ENCODE measurements at regions not wholly inside any gene's neighbourhood (a gene's known extent, or its start where the extent isn't known, plus 50 kb on each side); places are given as distances from the start of the nearest gene placed in this dataset.

GRCh38 chr2:3000125-3000524 is 377.5 kb downstream of the EIPR1 start:
- WGBS, 2 experiments (ENCODE audit: insufficient coverage in 1 of 2, insufficient read length in 1 of 2): 92 to 94% methylated on average over 7 to 8 of the region's 8 CpGs
- Histone ChIP-seq H3K4me1 (ENCODE audit: control insufficient read depth, insufficient read depth, low read length) (no peaks in the 10 kb centered on the region), H3K4me3 (ENCODE audit: low read length) (no peak overlapping the region), H3K36me3 (ENCODE audit: control insufficient read depth, insufficient read depth, low read length) (no peaks in the 10 kb centered on the region), H3K27me3 (ENCODE audit: control insufficient read depth, insufficient read depth, low read length, poor library complexity, severe bottlenecking) (no peaks in the 10 kb centered on the region), H3K9ac (ENCODE audit: extremely low read depth, low read length, poor library complexity, severe bottlenecking) (no peak overlapping the region), H3K9me3 (ENCODE audit: control insufficient read depth, low read length) (no peaks in the 10 kb centered on the region), H3K27ac (ENCODE audit: low read depth, low read length) (no peak overlapping the region)
- H3K4me3 Mint-ChIP-seq: no peak overlapping the region
- no peaks in the 10 kb centered on the region for H3K27me3 Mint-ChIP-seq (ENCODE audit: insufficient read depth)
- no peaks in the 10 kb centered on the region for H3K4me1 Mint-ChIP-seq
- no peaks in the 10 kb centered on the region for H3K36me3 Mint-ChIP-seq (ENCODE audit: low read depth)
- DNase-seq: no peak
- TF ChIP-seq CTCF (conservative IDR thresholded peaks at IDR 0.05): no peak
- H3K9me3 Mint-ChIP-seq: no peaks in the 10 kb centered on the region
- no peak overlapping the region for H3K27ac Mint-ChIP-seq

DNA sequence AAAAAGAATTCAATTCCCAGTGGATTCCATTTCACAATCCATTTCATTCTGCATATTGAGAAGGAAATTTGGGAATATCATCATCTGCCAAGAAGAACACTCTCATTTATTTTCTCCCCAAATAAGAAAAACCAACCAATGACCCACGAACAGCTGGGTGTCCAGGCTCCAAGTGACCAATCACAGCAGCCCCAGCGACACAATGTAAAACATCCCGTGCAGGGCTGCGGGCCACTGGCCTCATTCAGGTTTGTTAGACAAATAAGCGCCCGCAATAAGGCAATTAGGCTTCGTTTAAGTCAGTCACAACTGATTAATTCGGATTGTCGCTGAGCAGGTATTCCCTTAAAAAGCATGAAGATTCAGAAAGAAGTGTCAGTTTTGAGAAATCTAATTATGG is 378.6 kb downstream of the EIPR1 start:
- Mint-ChIP-seq H3K4me1 (no peaks in the 10 kb centered on the region), H3K4me3 (no peak overlapping the region), H3K9me3 (no peaks in the 10 kb centered on the region), H3K27ac (no peak overlapping the region), H3K27me3 (ENCODE audit: insufficient read depth) (no peaks in the 10 kb centered on the region), H3K36me3 (ENCODE audit: low read depth) (no peaks in the 10 kb centered on the region)
- no peak for DNase-seq
- no peaks in the 10 kb centered on the region for H3K9me3 ChIP-seq (ENCODE audit: control insufficient read depth, low read length)
- H3K4me3 ChIP-seq (ENCODE audit: low read length): no peak overlapping the region
- H3K9ac ChIP-seq (ENCODE audit: extremely low read depth, low read length, poor library complexity, severe bottlenecking): no peak overlapping the region
- H3K27me3 ChIP-seq (ENCODE audit: control insufficient read depth, insufficient read depth, low read length, poor library complexity, severe bottlenecking): no peaks in the 10 kb centered on the region
- H3K27ac ChIP-seq (ENCODE audit: low read depth, low read length): no peak overlapping the region
- H3K4me1 ChIP-seq (ENCODE audit: control insufficient read depth, insufficient read depth, low read length): no peaks in the 10 kb centered on the region
- 79 to 93% methylated on average over 4 to 9 of the region's 9 CpGs for WGBS, 2 experiments (ENCODE audit: insufficient coverage in 1 of 2, insufficient read length in 1 of 2)
- TF ChIP-seq CTCF (conservative IDR thresholded peaks at IDR 0.05): no peak
- H3K36me3 ChIP-seq (ENCODE audit: control insufficient read depth, insufficient read depth, low read length): no peaks in the 10 kb centered on the region

GRCh38 chr2:2993172-2993692 is 384.4 kb downstream of the EIPR1 start:
- DNase-seq: no peak
- peaks cover 14% of the 10 kb centered on the region for H3K9me3 Mint-ChIP-seq
- WGBS, 2 experiments (ENCODE audit: insufficient coverage in 1 of 2, insufficient read length in 1 of 2): 85 to 94% methylated on average over 7 to 9 of the region's 9 CpGs
- Histone ChIP-seq H3K27ac (ENCODE audit: low read depth, low read length) (no peak overlapping the region), H3K27me3 (ENCODE audit: control insufficient read depth, insufficient read depth, low read length, poor library complexity, severe bottlenecking) (no peaks in the 10 kb centered on the region), H3K36me3 (ENCODE audit: control insufficient read depth, insufficient read depth, low read length) (no peaks in the 10 kb centered on the region), H3K9ac (ENCODE audit: extremely low read depth, low read length, poor library complexity, severe bottlenecking) (no peak overlapping the region), H3K4me3 (ENCODE audit: low read length) (no peak overlapping the region), H3K4me1 (ENCODE audit: control insufficient read depth, insufficient read depth, low read length) (no peaks in the 10 kb centered on the region), H3K9me3 (ENCODE audit: control insufficient read depth, low read length) (no peaks in the 10 kb centered on the region)
- peaks cover 1% of the 10 kb centered on the region for H3K27me3 Mint-ChIP-seq (ENCODE audit: insufficient read depth)
- H3K27ac Mint-ChIP-seq: no peak overlapping the region
- no peak for TF ChIP-seq CTCF (conservative IDR thresholded peaks at IDR 0.05)
- H3K36me3 Mint-ChIP-seq (ENCODE audit: low read depth): no peaks in the 10 kb centered on the region
- no peaks in the 10 kb centered on the region for H3K4me1 Mint-ChIP-seq
- no peak overlapping the region for H3K4me3 Mint-ChIP-seq
